ENCODE measurements at regions not wholly inside any gene's neighbourhood (a gene's known extent, or its start where the extent isn't known, plus 50 kb on each side); places are given as distances from the start of the nearest gene placed in this dataset.

GRCh38 chr3:124268355-124268754 is 276.4 kb upstream of the ROPN1 start:
- TF ChIP-seq CTCF (IDR thresholded peaks at IDR 0.05; ENCODE audit: insufficient read depth, low read length) (no peak), GABPA (IDR thresholded peaks at IDR 0.05; ENCODE audit: low read depth) (no peak), POLR2AphosphoS5 (IDR thresholded peaks at IDR 0.05; ENCODE audit: low read depth) (no peak), REST (IDR thresholded peaks at IDR 0.05; ENCODE audit: insufficient replicate concordance, low read depth) (no peak), SPI1 (IDR thresholded peaks at IDR 0.05; ENCODE audit: borderline replicate concordance, low read depth) (no peak)
